Peyer's patch (tissue), 4 donors: ENCODE measurements at regions not wholly inside any gene's neighbourhood (a gene's known extent, or its start where the extent isn't known, plus 50 kb on each side); places are given as distances from the start of the nearest gene placed in this dataset.

Experiments used
- DNase-seq, 3 donors: peaks; one replicate each; pipeline ENCODE4 v3.0.0-alpha.2; 2017 to 2019
- H3K27ac ChIP-seq, 4 donors: fragments of 200-600 bp; sonication (generic); one replicate each; pipeline ENCODE4 v1.5.1; 2016 to 2019
- H3K27me3 ChIP-seq, 2 donors: fragments of 200-600 bp; sonication (generic); one replicate each; pipeline ENCODE4 v1.5.1; 2019
- H3K36me3 ChIP-seq, 3 donors: fragments of 200-600 bp; sonication (generic); one replicate each; pipeline ENCODE4 v1.5.1; 2016 to 2019
- H3K4me1 ChIP-seq, 4 donors: fragments of 200-600 bp; sonication (generic); one replicate each; pipeline ENCODE4 v1.5.1; 2016 to 2019
- H3K4me3 ChIP-seq, 4 donors: fragments of 200-600 bp; sonication (generic); 1 replicate in 3 of 4; 2 replicates in 1 of 4; pipeline ENCODE4 v1.5.1; 2016 to 2019; ENCODE audit warnings: mild to moderate bottlenecking in 1 of 4
- H3K9me3 ChIP-seq, 4 donors: fragments of 200-600 bp; sonication (generic); one replicate each; pipeline ENCODE4 v1.5.1; 2016 to 2019; ENCODE audit warnings: mild to moderate bottlenecking in 1 of 4
- CTCF ChIP-seq, 6 experiments: fragments of 450-650 bp in 4 of 6; fragments of 200-600 bp in 2 of 6; sonication (generic) in 1 of 6; IDR thresholded peaks; one replicate each; pipeline ENCODE4 v1.5.1; 2017 to 2019; ENCODE audit warnings: antibody characterized with exemption in 6 of 6, mild to moderate bottlenecking in 3 of 6, moderate library complexity in 1 of 6
- POLR2A ChIP-seq, 2 donors: fragments of 450-650 bp; IDR thresholded peaks; one replicate each; pipeline ENCODE4 v1.5.1; 2017; ENCODE audit warnings: antibody characterized with exemption in 2 of 2, mild to moderate bottlenecking in 2 of 2, moderate library complexity in 2 of 2

GRCh38 chr5:7096294-7096693 lies 299.6 kb upstream of the ADCY2 start:
- Histone ChIP-seq H3K27ac (no peak overlapping the region), H3K9me3 (no peaks in the 10 kb centered on the region), H3K36me3 (no peaks in the 10 kb centered on the region), H3K4me3 (no peak overlapping the region), H3K4me1 (no peaks in the 10 kb centered on the region), H3K27me3 (no peaks in the 10 kb centered on the region)
- TF ChIP-seq CTCF (IDR thresholded peaks at IDR 0.05): no peak
- TF ChIP-seq POLR2A (IDR thresholded peaks at IDR 0.05): no peak
- DNase-seq: no peak

DNA sequence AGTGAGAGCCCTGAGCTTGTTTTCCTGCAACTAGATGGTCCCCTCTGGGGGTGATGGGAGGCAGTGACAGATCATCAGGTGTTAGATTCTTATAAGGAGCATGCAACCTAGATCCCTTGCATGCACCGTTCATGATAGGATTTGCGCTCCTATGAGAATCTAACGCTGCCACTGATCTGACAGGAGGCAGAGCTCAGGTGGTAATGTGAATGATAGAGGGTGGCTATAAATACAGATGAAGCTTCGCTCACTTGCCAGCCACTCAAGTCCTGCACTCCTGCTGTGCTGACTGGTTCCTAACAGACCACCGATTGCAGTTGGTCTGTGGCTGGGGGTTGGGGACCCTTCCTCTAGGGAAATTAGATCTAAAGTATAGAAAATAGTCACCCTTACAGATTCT lies 290.6 kb upstream of the ADCY2 start:
- Histone ChIP-seq H3K9me3 (no peaks in the 10 kb centered on the region), H3K27ac (no peak overlapping the region), H3K4me1 (no peaks in the 10 kb centered on the region), H3K36me3 (no peaks in the 10 kb centered on the region), H3K4me3 (no peak overlapping the region), H3K27me3 (no peaks in the 10 kb centered on the region)
- DNase-seq: no peak
- TF ChIP-seq CTCF (IDR thresholded peaks at IDR 0.05): no peak
- no peak for TF ChIP-seq POLR2A (IDR thresholded peaks at IDR 0.05)

GRCh38 chr5:7117961-7118360 lies 278.0 kb upstream of the ADCY2 start:
- no peak overlapping the region for H3K27ac ChIP-seq
- H3K4me1 ChIP-seq: no peaks in the 10 kb centered on the region
- no peaks in the 10 kb centered on the region for H3K27me3 ChIP-seq
- TF ChIP-seq CTCF (IDR thresholded peaks at IDR 0.05) (no peak), POLR2A (IDR thresholded peaks at IDR 0.05) (no peak)
- DNase-seq: no peak
- H3K36me3 ChIP-seq: no peaks in the 10 kb centered on the region
- H3K4me3 ChIP-seq: no peak overlapping the region
- no peaks in the 10 kb centered on the region for H3K9me3 ChIP-seq

GRCh38 chr5:7131680-7132079 lies 264.3 kb upstream of the ADCY2 start:
- H3K27ac ChIP-seq: no peak overlapping the region
- no peak overlapping the region for H3K4me3 ChIP-seq
- no peak for DNase-seq
- H3K4me1 ChIP-seq: no peaks in the 10 kb centered on the region
- no peaks in the 10 kb centered on the region for H3K9me3 ChIP-seq
- H3K27me3 ChIP-seq: no peaks in the 10 kb centered on the region
- no peak for TF ChIP-seq POLR2A (IDR thresholded peaks at IDR 0.05)
- TF ChIP-seq CTCF (IDR thresholded peaks at IDR 0.05): no peak
- no peaks in the 10 kb centered on the region for H3K36me3 ChIP-seq

GRCh38 chr5:7146886-7147285 lies 249.1 kb upstream of the ADCY2 start:
- H3K27ac ChIP-seq: no peak overlapping the region
- DNase-seq: no peak
- no peak overlapping the region for H3K4me3 ChIP-seq
- no peaks in the 10 kb centered on the region for H3K4me1 ChIP-seq
- no peak for TF ChIP-seq CTCF (IDR thresholded peaks at IDR 0.05)
- no peak for TF ChIP-seq POLR2A (IDR thresholded peaks at IDR 0.05)
- no peaks in the 10 kb centered on the region for H3K36me3 ChIP-seq
- no peaks in the 10 kb centered on the region for H3K9me3 ChIP-seq
- H3K27me3 ChIP-seq: no peaks in the 10 kb centered on the region

DNA sequence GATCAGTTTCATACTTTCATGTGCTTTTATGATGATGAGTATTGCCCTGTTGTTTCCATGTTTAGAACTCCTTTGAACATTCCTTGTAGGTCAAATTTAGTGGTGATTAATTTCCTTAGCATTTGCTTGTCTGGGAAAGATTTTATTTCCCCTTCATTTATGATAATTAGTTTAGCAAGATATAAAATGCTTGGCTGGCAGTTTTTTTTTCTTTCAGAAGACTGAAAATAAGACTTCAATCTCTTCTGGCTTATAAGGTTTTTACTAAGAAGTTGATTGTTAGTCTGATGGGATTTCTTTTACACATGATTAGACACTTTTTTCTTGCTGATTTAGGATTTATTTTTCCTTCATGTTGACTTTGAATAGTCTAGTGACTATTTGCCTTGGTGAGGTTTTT lies 238.9 kb upstream of the ADCY2 start:
- Histone ChIP-seq H3K36me3 (no peaks in the 10 kb centered on the region), H3K27me3 (no peaks in the 10 kb centered on the region), H3K9me3 (no peaks in the 10 kb centered on the region), H3K4me1 (no peaks in the 10 kb centered on the region), H3K27ac (no peak overlapping the region), H3K4me3 (no peak overlapping the region)
- TF ChIP-seq CTCF (IDR thresholded peaks at IDR 0.05) (no peak), POLR2A (IDR thresholded peaks at IDR 0.05) (no peak)
- no peak for DNase-seq
